ENCODE measurements at regions not wholly inside any gene's neighbourhood (a gene's known extent, or its start where the extent isn't known, plus 50 kb on each side); places are given as distances from the start of the nearest gene placed in this dataset.

DNA sequence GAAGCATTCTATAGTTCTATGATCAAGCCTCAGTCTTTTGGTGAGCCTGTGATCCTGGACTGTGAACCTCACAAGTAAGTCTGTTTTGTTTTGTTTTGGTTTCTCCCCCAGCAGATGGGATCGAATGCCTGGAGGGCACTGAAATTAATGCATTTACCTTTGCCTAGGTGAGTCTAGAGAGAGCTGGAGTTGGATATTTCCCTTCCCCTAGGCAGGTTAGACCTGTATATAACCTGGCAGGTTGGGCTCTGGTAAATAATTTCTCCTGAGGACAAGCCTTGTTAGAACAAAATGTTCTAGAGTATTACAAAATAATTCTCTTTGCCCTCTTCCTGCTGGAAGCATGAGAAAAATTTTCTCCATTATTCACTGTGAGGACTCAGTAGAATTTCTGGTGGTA, 211.9 kb downstream of the TPRG1 start:
- H3K4me1 Mint-ChIP-seq: peaks cover 16% of the 10 kb centered on the region
- H3K9me2 ChIP-seq (ENCODE audit: insufficient read depth): no peaks in the 10 kb centered on the region
- H3K4me2 ChIP-seq: 0 out of 2 replicates have a peak overlapping the region, but pooled peaks have one; percentile 59
- H3K27ac Mint-ChIP-seq: no peak overlapping the region
- H4K20me1 ChIP-seq (replicated peaks; ENCODE audit: insufficient read depth): no peaks in the 10 kb centered on the region
- H3K9me3 Mint-ChIP-seq: peaks cover 10% of the 10 kb centered on the region; the same call in 2 of the 3 replicates
- no peak overlapping the region for H3K4me3 Mint-ChIP-seq
- H3K27ac ChIP-seq (ENCODE audit: low read depth): peak overlapping the region; percentile 15; the same call in 1 of the 2 replicates
- H3K27me3 Mint-ChIP-seq (ENCODE audit: insufficient read depth, low read depth, poor library complexity): peaks cover 2% of the 10 kb centered on the region
- H3K79me2 ChIP-seq (replicated peaks; ENCODE audit: insufficient read depth): no peaks in the 10 kb centered on the region
- ATAC-seq (no peak), DNase-seq (ENCODE audit: low spot score) (no peak)
- H3K4me3 ChIP-seq: no peak overlapping the region
- H3F3A ChIP-seq (replicated peaks; ENCODE audit: low read depth): no peaks in the 10 kb centered on the region
- H3K36me3 ChIP-seq (ENCODE audit: insufficient read depth): no peaks in the 10 kb centered on the region
- H3K27me3 ChIP-seq (ENCODE audit: insufficient read depth): no peaks in the 10 kb centered on the region
- peaks cover 5% of the 10 kb centered on the region; the same call in 1 of the 3 replicates for H3K36me3 Mint-ChIP-seq (ENCODE audit: low read depth)
- peak overlapping the region; percentile 87 for H2AFZ ChIP-seq
- peaks cover 19% of the 10 kb centered on the region for H3K4me1 ChIP-seq (ENCODE audit: insufficient read depth)
- TF ChIP-seq ZNF114 (CRISPR knock-in tag; IDR thresholded peaks at IDR 0.05) (no peak), EZH2phosphoT487 (IDR thresholded peaks at IDR 0.05; ENCODE audit: unreplicated experiment) (no peak), POLR2AphosphoS5 (IDR thresholded peaks at IDR 0.05; ENCODE audit: low read depth) (no peak), STAT1 (IDR thresholded peaks at IDR 0.05; ENCODE audit: unreplicated experiment) (no peak), CREB1 (CRISPR knock-in tag; IDR thresholded peaks at IDR 0.05; ENCODE audit: low read depth) (no peak), NANOG (IDR thresholded peaks at IDR 0.05; ENCODE audit: borderline replicate concordance) (no peak), EZH2 (IDR thresholded peaks at IDR 0.05; ENCODE audit: low read depth, unreplicated experiment) (no peak), JUNB (IDR thresholded peaks at IDR 0.05; ENCODE audit: unreplicated experiment) (no peak), ZNF331 (CRISPR knock-in tag; IDR thresholded peaks at IDR 0.05; ENCODE audit: low read depth) (no peak)
- TF ChIP-seq, protein P1, sequence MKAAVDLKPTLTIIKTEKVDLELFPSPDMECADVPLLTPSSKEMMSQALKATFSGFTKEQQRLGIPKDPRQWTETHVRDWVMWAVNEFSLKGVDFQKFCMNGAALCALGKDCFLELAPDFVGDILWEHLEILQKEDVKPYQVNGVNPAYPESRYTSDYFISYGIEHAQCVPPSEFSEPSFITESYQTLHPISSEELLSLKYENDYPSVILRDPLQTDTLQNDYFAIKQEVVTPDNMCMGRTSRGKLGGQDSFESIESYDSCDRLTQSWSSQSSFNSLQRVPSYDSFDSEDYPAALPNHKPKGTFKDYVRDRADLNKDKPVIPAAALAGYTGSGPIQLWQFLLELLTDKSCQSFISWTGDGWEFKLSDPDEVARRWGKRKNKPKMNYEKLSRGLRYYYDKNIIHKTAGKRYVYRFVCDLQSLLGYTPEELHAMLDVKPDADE (IDR thresholded peaks at IDR 0.05): no peak
- TF ChIP-seq, protein P2, sequence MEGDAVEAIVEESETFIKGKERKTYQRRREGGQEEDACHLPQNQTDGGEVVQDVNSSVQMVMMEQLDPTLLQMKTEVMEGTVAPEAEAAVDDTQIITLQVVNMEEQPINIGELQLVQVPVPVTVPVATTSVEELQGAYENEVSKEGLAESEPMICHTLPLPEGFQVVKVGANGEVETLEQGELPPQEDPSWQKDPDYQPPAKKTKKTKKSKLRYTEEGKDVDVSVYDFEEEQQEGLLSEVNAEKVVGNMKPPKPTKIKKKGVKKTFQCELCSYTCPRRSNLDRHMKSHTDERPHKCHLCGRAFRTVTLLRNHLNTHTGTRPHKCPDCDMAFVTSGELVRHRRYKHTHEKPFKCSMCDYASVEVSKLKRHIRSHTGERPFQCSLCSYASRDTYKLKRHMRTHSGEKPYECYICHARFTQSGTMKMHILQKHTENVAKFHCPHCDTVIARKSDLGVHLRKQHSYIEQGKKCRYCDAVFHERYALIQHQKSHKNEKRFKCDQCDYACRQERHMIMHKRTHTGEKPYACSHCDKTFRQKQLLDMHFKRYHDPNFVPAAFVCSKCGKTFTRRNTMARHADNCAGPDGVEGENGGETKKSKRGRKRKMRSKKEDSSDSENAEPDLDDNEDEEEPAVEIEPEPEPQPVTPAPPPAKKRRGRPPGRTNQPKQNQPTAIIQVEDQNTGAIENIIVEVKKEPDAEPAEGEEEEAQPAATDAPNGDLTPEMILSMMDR (conservative IDR thresholded peaks at IDR 0.05; ENCODE audit: low read depth in 2 of 2): no peak
- TF ChIP-seq, protein P3, sequence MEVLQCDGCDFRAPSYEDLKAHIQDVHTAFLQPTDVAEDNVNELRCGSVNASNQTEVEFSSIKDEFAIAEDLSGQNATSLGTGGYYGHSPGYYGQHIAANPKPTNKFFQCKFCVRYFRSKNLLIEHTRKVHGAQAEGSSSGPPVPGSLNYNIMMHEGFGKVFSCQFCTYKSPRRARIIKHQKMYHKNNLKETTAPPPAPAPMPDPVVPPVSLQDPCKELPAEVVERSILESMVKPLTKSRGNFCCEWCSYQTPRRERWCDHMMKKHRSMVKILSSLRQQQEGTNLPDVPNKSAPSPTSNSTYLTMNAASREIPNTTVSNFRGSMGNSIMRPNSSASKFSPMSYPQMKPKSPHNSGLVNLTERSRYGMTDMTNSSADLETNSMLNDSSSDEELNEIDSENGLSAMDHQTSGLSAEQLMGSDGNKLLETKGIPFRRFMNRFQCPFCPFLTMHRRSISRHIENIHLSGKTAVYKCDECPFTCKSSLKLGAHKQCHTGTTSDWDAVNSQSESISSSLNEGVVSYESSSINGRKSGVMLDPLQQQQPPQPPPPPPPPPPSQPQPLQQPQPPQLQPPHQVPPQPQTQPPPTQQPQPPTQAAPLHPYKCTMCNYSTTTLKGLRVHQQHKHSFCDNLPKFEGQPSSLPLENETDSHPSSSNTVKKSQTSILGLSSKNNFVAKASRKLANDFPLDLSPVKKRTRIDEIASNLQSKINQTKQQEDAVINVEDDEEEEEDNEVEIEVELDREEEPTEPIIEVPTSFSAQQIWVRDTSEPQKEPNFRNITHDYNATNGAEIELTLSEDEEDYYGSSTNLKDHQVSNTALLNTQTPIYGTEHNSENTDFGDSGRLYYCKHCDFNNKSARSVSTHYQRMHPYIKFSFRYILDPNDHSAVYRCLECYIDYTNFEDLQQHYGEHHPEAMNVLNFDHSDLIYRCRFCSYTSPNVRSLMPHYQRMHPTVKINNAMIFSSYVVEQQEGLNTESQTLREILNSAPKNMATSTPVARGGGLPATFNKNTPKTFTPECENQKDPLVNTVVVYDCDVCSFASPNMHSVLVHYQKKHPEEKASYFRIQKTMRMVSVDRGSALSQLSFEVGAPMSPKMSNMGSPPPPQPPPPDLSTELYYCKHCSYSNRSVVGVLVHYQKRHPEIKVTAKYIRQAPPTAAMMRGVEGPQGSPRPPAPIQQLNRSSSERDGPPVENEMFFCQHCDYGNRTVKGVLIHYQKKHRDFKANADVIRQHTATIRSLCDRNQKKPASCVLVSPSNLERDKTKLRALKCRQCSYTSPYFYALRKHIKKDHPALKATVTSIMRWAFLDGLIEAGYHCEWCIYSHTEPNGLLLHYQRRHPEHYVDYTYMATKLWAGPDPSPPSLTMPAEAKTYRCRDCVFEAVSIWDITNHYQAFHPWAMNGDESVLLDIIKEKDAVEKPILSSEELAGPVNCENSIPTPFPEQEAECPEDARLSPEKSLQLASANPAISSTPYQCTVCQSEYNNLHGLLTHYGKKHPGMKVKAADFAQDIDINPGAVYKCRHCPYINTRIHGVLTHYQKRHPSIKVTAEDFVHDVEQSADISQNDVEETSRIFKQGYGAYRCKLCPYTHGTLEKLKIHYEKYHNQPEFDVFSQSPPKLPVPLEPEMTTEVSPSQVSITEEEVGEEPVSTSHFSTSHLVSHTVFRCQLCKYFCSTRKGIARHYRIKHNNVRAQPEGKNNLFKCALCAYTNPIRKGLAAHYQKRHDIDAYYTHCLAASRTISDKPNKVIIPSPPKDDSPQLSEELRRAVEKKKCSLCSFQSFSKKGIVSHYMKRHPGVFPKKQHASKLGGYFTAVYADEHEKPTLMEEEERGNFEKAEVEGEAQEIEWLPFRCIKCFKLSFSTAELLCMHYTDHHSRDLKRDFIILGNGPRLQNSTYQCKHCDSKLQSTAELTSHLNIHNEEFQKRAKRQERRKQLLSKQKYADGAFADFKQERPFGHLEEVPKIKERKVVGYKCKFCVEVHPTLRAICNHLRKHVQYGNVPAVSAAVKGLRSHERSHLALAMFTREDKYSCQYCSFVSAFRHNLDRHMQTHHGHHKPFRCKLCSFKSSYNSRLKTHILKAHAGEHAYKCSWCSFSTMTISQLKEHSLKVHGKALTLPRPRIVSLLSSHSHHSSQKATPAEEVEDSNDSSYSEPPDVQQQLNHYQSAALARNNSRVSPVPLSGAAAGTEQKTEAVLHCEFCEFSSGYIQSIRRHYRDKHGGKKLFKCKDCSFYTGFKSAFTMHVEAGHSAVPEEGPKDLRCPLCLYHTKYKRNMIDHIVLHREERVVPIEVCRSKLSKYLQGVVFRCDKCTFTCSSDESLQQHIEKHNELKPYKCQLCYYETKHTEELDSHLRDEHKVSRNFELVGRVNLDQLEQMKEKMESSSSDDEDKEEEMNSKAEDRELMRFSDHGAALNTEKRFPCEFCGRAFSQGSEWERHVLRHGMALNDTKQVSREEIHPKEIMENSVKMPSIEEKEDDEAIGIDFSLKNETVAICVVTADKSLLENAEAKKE (CRISPR knock-in tag; IDR thresholded peaks at IDR 0.05): no peak
- TF ChIP-seq, protein P4, sequence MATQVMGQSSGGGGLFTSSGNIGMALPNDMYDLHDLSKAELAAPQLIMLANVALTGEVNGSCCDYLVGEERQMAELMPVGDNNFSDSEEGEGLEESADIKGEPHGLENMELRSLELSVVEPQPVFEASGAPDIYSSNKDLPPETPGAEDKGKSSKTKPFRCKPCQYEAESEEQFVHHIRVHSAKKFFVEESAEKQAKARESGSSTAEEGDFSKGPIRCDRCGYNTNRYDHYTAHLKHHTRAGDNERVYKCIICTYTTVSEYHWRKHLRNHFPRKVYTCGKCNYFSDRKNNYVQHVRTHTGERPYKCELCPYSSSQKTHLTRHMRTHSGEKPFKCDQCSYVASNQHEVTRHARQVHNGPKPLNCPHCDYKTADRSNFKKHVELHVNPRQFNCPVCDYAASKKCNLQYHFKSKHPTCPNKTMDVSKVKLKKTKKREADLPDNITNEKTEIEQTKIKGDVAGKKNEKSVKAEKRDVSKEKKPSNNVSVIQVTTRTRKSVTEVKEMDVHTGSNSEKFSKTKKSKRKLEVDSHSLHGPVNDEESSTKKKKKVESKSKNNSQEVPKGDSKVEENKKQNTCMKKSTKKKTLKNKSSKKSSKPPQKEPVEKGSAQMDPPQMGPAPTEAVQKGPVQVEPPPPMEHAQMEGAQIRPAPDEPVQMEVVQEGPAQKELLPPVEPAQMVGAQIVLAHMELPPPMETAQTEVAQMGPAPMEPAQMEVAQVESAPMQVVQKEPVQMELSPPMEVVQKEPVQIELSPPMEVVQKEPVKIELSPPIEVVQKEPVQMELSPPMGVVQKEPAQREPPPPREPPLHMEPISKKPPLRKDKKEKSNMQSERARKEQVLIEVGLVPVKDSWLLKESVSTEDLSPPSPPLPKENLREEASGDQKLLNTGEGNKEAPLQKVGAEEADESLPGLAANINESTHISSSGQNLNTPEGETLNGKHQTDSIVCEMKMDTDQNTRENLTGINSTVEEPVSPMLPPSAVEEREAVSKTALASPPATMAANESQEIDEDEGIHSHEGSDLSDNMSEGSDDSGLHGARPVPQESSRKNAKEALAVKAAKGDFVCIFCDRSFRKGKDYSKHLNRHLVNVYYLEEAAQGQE (IDR thresholded peaks at IDR 0.05; ENCODE audit: unreplicated experiment): no peak
